Skeletal muscle satellite cell (primary cell): ENCODE measurements at regions not wholly inside any gene's neighbourhood (a gene's known extent, or its start where the extent isn't known, plus 50 kb on each side); places are given as distances from the start of the nearest gene placed in this dataset. TPM values are rescaled to one million over a fixed set of nuclear protein-coding genes. Genes with fewer than 3 reads are reported as not detected.
"Not testable (repeated sequence)": the region's sequence is repeated elsewhere in the genome, so short reads cannot be mapped to it uniquely, and the experiment has no call there.

Experiments
- H3K27me3 ChIP-seq: 2 replicates; pipeline ENCODE4 v1.7.0; 2013; ENCODE audit warnings: low read length; ENCODE audit not compliant: control insufficient read depth, insufficient read depth
- H3K36me3 ChIP-seq: 2 replicates; pipeline ENCODE4 v1.7.0; 2013; ENCODE audit warnings: mild to moderate bottlenecking, control low read depth, low read length; ENCODE audit not compliant: insufficient read depth
- H3K4me1 ChIP-seq: 2 replicates; pipeline ENCODE4 v1.7.0; 2013; ENCODE audit warnings: low read length; ENCODE audit not compliant: control insufficient read depth, insufficient read depth
- H3K4me2 ChIP-seq: 2 replicates; pipeline ENCODE4 v1.7.0; 2013; ENCODE audit warnings: mild to moderate bottlenecking, low read length
- H3K4me3 ChIP-seq: 2 replicates; pipeline ENCODE4 v1.7.0; 2013; ENCODE audit warnings: low read length
- H3K9ac ChIP-seq: 2 replicates; pipeline ENCODE4 v1.7.0; 2013; ENCODE audit warnings: mild to moderate bottlenecking, low read depth, low read length, moderate library complexity
- H3K9me3 ChIP-seq: replicated peaks from 2 replicates; pipeline ENCODE4 v1.7.0; 2013; ENCODE audit warnings: mild to moderate bottlenecking, control low read depth, low read length
- small RNA-seq: library from RNA; depleted of rRNA; stranded (forward); fragments of <200 nt; gene quantifications from one replicate; pipeline ENCODE3, GENCODE V24; 2012

DNA sequence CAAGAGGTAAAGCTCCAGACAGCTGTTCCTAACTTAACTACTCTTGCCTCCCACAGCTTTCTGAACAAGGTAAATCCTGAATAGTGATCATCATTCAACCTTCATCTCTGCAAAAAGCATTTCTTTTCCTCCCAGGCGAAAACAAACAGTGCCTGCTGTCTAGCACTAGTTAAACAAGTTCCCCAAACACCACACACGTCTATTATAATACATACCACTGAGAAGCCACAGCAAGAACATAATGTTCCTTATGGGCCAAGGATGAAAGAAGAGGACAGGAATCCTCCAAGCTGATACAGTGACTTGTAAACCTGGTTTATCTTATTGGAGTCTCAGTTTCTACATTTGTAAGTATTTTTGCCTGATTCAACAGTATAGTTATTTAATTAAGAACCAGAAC, 56.1 kb upstream of the PDPR start:
- H3K4me3 ChIP-seq, H3K9me3 ChIP-seq, H3K36me3 ChIP-seq, H3K4me2 ChIP-seq, H3K4me1 ChIP-seq, H3K9ac ChIP-seq, H3K27me3 ChIP-seq: not testable (repeated sequence)

DNA sequence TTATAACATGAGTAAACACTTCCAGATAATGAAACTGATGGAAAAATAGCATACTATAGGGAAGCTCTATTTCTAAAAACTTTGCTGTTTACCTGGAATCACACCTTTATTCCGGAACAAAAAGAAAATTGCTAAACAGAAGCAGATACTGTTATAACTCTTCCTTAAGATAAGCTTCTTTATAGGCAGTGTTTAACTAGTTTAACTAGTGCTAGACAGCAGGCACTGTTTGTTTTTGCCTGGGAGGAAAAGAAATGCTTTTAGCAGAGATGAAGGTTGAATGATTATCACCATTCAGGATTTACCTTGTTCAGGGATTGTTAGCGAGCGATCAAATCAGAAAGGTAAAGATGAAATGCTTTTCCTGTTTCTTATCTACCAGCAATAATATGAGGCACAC, 54.7 kb upstream of the PDPR start:
- H3K4me1 ChIP-seq, H3K4me2 ChIP-seq, H3K9ac ChIP-seq, H3K4me3 ChIP-seq, H3K9me3 ChIP-seq, H3K27me3 ChIP-seq, H3K36me3 ChIP-seq: not testable (repeated sequence)

DNA sequence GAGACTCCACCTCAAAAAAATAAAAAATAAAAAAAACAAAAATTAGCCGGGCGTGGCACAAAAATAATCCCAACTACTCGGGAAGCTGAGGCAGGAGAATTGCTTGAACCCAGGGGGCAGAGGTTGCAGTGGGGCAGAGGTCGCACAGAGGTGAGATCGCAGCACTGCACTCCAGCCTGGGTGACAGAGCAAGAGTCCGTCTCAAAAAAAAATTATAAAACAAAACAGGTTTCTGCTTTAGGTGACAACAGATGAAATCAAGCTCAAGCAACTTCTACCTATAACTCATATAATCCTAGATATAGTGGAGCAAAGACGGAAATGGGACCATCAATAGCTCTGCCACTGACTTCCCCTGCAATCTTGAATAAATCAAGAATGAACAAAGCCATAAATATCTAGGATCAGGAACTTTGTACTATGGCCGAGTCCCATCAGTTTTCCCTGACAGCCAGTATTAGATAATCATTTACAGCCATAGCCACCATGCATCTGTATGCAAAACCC, 53.6 kb upstream of the PDPR start:
- not testable (repeated sequence) for H3K9ac ChIP-seq, H3K36me3 ChIP-seq, H3K27me3 ChIP-seq, H3K4me1 ChIP-seq, H3K4me3 ChIP-seq, H3K9me3 ChIP-seq, H3K4me2 ChIP-seq

DNA sequence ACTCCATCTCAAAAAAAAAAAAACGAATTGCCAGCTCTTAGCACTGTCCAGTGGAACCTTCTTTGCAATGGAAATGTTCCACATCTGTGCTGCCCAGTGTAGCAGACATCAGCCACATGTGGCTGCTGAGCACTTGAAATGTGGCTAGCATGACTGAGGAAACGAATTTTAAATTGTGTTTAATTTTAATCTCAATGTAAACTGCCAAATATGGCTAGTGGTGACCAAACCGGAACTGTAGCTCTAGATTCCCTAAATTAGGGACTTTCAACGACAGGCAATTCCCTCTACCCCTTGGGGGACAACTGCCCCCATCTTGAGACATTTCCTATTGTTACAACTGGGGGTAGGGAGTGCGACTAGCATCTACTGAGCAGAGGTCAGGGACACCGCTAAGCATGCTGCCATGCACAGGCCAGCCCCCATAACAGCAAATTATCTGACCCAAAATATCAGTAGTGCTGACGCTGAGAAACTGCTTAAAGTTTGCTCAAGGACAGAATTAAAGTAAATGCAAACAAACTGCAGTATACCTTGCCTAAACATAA, 52.4 kb upstream of the PDPR start:
- H3K4me3 ChIP-seq, H3K36me3 ChIP-seq, H3K4me1 ChIP-seq, H3K27me3 ChIP-seq, H3K4me2 ChIP-seq, H3K9me3 ChIP-seq, H3K9ac ChIP-seq: not testable (repeated sequence)

DNA sequence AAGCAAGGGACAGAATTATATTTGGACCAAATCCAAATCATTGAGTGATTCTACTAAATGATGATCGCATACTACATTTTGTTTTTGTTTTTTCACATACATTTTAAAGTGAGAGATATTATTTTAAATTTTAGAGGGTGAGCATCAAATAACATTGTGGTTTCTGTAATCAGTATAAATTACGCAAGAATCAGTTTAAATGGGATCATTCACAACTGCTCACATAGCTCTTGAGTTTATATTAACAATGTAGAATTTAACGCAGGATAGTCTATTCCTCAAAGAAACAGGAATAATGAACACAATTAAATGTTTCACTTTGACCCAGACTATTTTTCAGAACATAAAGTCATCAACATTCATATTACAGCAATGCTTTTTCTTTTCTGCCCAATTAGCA, 51.2 kb upstream of the PDPR start:
- not testable (repeated sequence) for H3K4me1 ChIP-seq, H3K9ac ChIP-seq, H3K4me3 ChIP-seq, H3K27me3 ChIP-seq, H3K36me3 ChIP-seq, H3K9me3 ChIP-seq, H3K4me2 ChIP-seq

Small RNAs in the stretch of these regions (small RNA-seq; reads per million reads assigned to genes)
- not detected for gene MIR1972-2
